HG03095 (cell line): ENCODE measurements at regions not wholly inside any gene's neighbourhood (a gene's known extent, or its start where the extent isn't known, plus 50 kb on each side); places are given as distances from the start of the nearest gene placed in this dataset.

Experiments
- ATAC-seq: cut with Tn5 transposase; IDR thresholded peaks from one replicate; pipeline ENCODE4 v1.9.1; 2021; ENCODE audit warnings: moderate library complexity; ENCODE audit not compliant: unreplicated experiment

- peak; percentile 83 for ATAC-seq
Observed at GRCh38 chr4:10949039-10949733, 264.6 kb upstream of the CLNK start.

- ATAC-seq = no peak
Observed at GRCh38 chr4:10947898-10948297, 263.3 kb upstream of the CLNK start.

- no peak for ATAC-seq
Observed at GRCh38 chr4:10944321-10944720, 259.8 kb upstream of the CLNK start.

GRCh38 chr4:10942156-10942555 is 257.6 kb upstream of the CLNK start:
- no peak for ATAC-seq

GRCh38 chr4:10929818-10930217 is 245.2 kb upstream of the CLNK start:
- ATAC-seq = no peak

- ATAC-seq = no peak
Observed at GRCh38 chr4:10925996-10926395, 241.4 kb upstream of the CLNK start.

GRCh38 chr4:10924274-10924673 is 239.7 kb upstream of the CLNK start:
- ATAC-seq = no peak

GRCh38 chr4:10917566-10917965 is 233.0 kb upstream of the CLNK start:
- ATAC-seq = no peak

- ATAC-seq = no peak
Observed at GRCh38 chr4:10898072-10898471, 213.5 kb upstream of the CLNK start.

- ATAC-seq = no peak
Observed at GRCh38 chr4:10897076-10897475, 212.5 kb upstream of the CLNK start.

- no peak for ATAC-seq
Observed at GRCh38 chr4:10893395-10893794, 208.8 kb upstream of the CLNK start.

GRCh38 chr4:10891866-10892265 is 207.3 kb upstream of the CLNK start:
- no peak for ATAC-seq

GRCh38 chr4:10889819-10890218 is 205.3 kb upstream of the CLNK start:
- no peak for ATAC-seq

- ATAC-seq = no peak
Observed at GRCh38 chr4:10879411-10880110, 195.0 kb upstream of the CLNK start.

GRCh38 chr4:10878861-10879260 is 194.3 kb upstream of the CLNK start:
- ATAC-seq = no peak

GRCh38 chr4:10877076-10877475 is 192.5 kb upstream of the CLNK start:
- no peak for ATAC-seq

GRCh38 chr4:10875144-10875799 is 190.7 kb upstream of the CLNK start:
- no peak for ATAC-seq

- no peak for ATAC-seq
Observed at GRCh38 chr4:10873809-10874208, 189.2 kb upstream of the CLNK start.

- no peak for ATAC-seq
Observed at GRCh38 chr4:10872833-10873517, 188.4 kb upstream of the CLNK start.

- no peak for ATAC-seq
Observed at GRCh38 chr4:10866666-10867065, 182.1 kb upstream of the CLNK start.

- ATAC-seq = no peak
Observed at GRCh38 chr4:10861036-10861435, 176.5 kb upstream of the CLNK start.
